ENCODE measurements at regions not wholly inside any gene's neighbourhood (a gene's known extent, or its start where the extent isn't known, plus 50 kb on each side); places are given as distances from the start of the nearest gene placed in this dataset.

DNA sequence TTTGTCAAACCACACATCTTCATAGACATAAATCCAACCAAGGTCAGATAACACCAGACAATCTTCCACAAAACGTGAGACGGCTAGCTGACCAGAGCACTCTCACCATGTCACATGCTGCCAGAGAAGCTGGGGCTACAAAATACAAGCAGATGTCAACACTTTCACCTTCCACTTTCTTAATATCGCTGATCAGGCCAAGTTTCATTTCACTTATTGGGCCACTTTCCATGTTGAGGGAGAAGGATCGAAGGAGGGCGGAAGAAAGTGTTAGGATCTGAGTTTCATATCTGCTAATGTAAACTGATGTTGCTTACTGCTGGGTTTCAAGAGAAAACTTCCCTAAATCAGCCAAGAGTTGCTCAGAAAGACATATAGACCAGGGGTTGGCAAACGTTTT lies 177.0 kb upstream of the PRDM1 start:
- peak in 3 of 51 donors; percentile 6 to 27 (median 18) for DNase-seq

DNA sequence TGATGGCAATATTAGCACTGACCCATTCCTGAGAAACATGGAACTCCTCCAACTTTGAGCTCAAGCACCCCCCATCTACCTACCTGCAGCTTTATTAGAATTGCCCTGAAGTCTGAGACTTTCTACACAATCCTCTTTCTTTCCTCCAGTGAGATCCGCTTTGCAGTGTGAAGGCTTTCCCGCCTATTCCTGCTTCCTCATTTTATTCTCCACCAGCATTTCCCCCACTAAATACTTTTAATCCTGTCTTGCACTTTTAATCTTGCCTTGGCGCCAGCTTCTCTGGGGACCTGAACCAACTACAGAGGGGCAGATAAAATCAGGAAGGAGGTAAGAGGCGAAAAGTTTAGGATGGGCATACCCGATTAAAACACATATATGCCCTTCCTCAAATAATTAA lies 178.1 kb upstream of the PRDM1 start:
- no peak for DNase-seq

DNA sequence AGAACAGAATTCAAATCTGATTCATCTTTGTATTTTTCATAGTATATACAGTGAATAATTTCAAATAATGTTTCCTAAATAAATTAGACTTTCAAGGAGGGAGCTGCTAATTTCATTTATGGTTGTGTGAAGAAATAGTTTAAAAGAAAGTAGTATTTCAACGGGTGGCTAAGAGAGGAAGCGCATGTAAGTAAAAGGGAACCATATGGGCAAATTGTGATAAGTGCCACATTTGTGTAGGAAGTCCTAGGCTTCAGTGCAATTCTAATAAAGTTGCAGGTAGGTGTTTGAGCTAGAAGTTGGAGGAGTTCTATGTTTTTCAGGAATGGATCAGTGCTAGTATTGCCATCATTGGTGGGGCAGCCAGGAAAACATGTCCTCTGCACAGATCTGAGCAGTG lies 178.8 kb upstream of the PRDM1 start:
- no peak for DNase-seq

GRCh38 chr6:105902401-105903031 lies 183.6 kb upstream of the PRDM1 start:
- DNase-seq, result no peak

GRCh38 chr6:105901583-105901982 lies 184.6 kb upstream of the PRDM1 start:
- no peak for DNase-seq

DNA sequence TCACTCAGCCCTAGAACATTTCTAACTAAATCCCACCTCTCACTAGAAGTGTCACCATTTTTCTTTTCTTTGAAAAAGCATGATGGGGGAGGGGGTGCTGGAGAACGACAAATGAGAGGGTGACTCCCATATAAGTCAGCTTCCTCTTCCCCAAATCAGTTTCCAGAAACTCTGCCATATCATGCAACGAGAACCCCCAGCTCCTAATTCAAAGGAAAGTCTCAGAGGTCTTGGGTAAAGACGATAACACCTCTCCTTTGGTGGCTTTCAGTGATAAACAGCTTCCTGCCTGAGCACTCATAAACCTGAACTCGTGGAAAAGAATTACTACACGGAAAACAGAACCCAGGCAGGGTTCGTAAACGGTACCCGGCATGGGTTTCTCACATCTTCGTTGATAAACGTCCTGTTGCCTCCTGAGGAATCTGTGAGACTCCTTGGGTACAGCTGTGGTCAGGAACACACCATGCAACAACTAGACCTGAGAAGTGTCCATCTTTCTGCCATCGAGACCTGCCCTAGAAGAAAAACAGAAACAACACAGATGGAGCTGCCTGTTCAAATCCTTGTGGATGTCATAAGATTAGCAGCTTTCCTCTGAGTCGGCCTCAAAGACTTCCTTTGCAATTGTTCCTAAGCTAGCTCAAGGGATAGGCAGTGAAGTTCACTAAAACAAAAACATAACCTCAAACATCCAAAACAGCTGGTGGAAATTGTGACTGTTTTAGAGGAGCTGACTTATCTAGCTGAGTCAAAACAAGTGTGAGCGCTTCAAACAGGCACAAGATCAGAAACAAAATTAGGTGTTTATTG lies 185.8 kb upstream of the PRDM1 start:
- no peak for DNase-seq

GRCh38 chr6:105898286-105898685 lies 187.8 kb upstream of the PRDM1 start:
- no peak for DNase-seq

DNA sequence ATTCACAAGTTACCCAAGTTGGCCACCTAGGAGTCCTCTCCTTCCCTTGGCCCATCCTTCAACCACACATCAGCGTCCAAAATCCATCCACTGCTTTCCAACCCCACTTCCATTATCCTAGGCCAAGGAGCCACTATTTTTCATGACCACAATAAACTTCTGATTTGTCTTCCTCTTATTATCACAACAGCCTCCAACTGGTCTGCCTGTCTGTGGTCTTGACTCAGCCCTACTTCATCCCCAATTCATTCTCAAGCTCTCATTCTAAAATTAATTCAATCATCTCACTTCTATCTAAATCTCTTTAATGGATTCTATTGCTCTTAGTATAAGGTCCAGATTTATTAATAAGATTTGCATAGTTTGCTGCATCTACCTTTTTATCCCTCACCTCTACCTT lies 189.0 kb upstream of the PRDM1 start:
- DNase-seq, result no peak

- no peak for DNase-seq
These were observed 189.4 kb upstream of the PRDM1 start for GRCh38 chr6:105896821-105897095.

- DNase-seq, result no peak
These were observed 189.9 kb upstream of the PRDM1 start for GRCh38 chr6:105896052-105896820.

- DNase-seq, result no peak
These were observed 191.6 kb upstream of the PRDM1 start for GRCh38 chr6:105894556-105894955.

- DNase-seq, result no peak
These were observed 192.4 kb upstream of the PRDM1 start for GRCh38 chr6:105893741-105894140.

DNA sequence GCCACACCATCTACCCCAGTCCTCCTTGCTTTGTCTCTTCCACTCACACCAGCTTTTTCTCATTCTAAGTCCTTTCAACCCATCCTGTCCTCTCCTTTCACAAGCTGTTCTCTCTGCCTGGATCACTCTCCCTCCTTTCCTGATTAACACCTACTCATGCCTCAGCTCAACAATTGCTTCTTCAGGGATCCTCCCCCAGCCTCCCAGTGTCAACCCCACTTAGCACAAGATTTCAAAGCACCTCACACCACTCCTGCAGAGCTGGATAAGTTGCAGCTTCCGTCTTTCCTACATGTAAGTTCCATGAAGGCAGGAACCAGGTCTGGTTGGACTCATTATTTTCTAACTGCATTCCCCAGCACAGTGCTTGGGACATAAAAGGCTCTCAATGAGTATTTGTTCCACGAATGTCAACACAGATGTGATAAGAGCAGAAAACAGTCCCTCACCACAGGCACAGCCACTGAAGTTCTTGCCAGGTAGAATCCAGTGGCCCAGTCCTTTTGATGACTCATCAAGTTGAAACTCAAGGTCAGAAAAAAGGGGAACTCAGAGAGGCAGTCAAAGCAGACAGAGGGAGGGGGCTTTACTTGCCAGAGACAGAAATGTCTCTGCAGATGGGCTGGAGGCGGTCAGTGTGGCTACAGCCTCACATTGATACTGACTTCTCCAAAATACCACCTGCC lies 193.4 kb upstream of the PRDM1 start:
- DNase-seq, result no peak

GRCh38 chr6:105890521-105891244 lies 195.5 kb upstream of the PRDM1 start:
- no peak for DNase-seq

GRCh38 chr6:105889902-105890301 lies 196.2 kb upstream of the PRDM1 start:
- no peak for DNase-seq

GRCh38 chr6:105886814-105887544 lies 199.2 kb upstream of the PRDM1 start:
- DNase-seq, result no peak

DNA sequence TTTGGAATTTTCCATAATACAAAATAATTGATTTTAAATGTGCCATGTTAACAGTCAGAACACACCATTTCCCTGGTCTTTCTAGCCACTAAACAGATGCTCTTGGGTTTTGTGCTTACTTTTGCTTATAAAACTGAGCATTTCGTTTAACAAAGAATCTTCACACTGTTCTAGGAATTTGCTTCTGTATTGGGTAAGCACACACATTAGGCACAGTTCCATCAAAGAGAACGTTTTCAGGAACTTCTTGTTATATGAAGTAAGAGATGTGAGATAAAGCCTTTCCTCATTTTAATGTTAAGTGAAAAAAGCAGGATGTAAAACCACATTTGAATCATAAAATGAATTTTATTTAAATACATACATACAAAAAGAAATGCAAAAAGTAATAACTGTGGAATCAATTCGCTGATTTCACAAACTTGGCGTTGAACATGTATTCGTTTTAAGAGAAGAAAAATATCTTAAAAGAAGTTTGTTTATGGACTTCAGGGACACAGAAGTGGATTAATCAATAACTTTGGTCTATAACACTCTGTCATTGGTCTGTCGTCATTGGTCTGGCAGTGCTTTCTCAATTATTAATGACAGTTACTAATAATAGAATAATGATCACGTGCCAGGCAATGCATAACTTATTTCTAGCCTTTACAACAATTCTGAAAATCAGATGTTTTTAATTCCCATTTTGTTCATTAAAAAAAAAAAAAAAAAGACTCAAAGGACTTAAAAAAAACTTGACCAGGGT lies 199.9 kb upstream of the PRDM1 start:
- no peak for DNase-seq

DNA sequence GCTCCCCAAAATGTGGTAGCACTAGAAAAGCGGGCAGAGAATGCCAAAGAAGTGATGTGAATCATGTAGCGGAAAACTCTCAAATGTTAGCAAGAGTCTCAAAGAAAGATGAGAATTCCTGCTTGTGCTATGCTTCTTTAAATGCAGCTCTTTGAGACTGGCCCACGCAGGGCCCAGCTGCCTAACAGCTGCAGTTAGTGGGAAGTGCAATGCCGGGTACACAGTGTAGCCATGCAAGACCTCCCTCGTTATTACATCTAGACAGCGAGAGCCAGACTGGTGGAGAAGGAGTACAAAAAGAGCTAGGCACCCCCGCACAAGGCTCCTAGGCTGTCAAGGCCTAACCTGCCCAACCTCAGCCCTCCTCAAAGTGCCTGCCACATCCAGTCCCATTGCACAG lies 201.7 kb upstream of the PRDM1 start:
- peak in 1 of 51 donors; percentile 15 for DNase-seq

GRCh38 chr6:105884011-105884410 lies 202.1 kb upstream of the PRDM1 start:
- no peak for DNase-seq

- DNase-seq, result no peak
These were observed 203.3 kb upstream of the PRDM1 start for GRCh38 chr6:105882828-105883227.

Data from hypothalamus (tissue), 51 donors.